ENCODE measurements at regions not wholly inside any gene's neighbourhood (a gene's known extent, or its start where the extent isn't known, plus 50 kb on each side); places are given as distances from the start of the nearest gene placed in this dataset.
"Not testable (repeated sequence)": the region's sequence is repeated elsewhere in the genome, so short reads cannot be mapped to it uniquely, and the experiment has no call there.

- Histone ChIP-seq H3K9me3 (no peaks in the 10 kb centered on the region), H3K27me3 (no peaks in the 10 kb centered on the region), H3K27ac (no peak overlapping the region), H3K36me3 (ENCODE audit: low read depth, missing control alignments) (no peaks in the 10 kb centered on the region), H3K4me3 (no peak overlapping the region), H3K4me1 (no peaks in the 10 kb centered on the region)
- intact Hi-C loops (cut with DNase I; ENCODE audit: low total_unique reads) = no loop called here
- TF ChIP-seq POLR2A (IDR thresholded peaks at IDR 0.05) (no peak), CTCF (IDR thresholded peaks at IDR 0.05) (no peak)
- no peak for DNase-seq
These were observed 92.6 kb upstream of the PNPT1 start for GRCh38 chr2:55786280-55786679.

- H3K27me3 ChIP-seq; H3K36me3 ChIP-seq (ENCODE audit: low read depth, missing control alignments); H3K4me3 ChIP-seq; intact Hi-C loops (cut with DNase I; ENCODE audit: low total_unique reads); DNase-seq; H3K27ac ChIP-seq; H3K9me3 ChIP-seq; H3K4me1 ChIP-seq: not testable (repeated sequence)
- 90 to 91% methylated on average over 5 of the region's 5 CpGs for WGBS, 2 donors
These were observed 90.1 kb upstream of the PNPT1 start for GRCh38 chr2:55783751-55784150.

- TF ChIP-seq POLR2A (IDR thresholded peaks at IDR 0.05) (no peak), CTCF (IDR thresholded peaks at IDR 0.05) (no peak)
- Histone ChIP-seq H3K27ac (no peak overlapping the region), H3K4me1 (no peaks in the 10 kb centered on the region), H3K36me3 (ENCODE audit: low read depth, missing control alignments) (no peaks in the 10 kb centered on the region), H3K27me3 (no peaks in the 10 kb centered on the region), H3K4me3 (no peak overlapping the region), H3K9me3 (no peaks in the 10 kb centered on the region)
- WGBS, 2 donors = 86 to 93% methylated on average over 4 of the region's 4 CpGs
- intact Hi-C loops (cut with DNase I; ENCODE audit: low total_unique reads) = no loop called here
- no peak for DNase-seq
These were observed 89.0 kb upstream of the PNPT1 start for GRCh38 chr2:55782528-55783173.

DNA sequence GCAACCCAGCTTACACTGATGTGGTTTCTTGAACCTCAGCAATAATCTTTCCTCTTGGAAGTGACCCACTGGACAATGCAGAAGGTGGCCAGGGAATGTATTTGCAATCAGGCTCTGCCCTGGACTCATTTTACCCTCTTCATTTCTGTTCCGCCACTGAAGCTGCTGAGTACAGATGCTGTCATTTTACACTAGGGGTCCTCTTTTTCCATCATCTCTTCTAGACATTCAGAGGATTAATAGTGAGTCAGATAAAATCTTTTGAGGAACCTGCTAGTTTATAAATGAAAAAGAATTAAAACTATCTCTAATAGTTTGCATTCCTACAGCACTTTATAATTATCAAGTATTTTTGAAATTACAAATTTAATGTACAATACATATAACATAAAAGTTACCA, 87.9 kb upstream of the PNPT1 start:
- H3K4me3 ChIP-seq = no peak overlapping the region
- H3K4me1 ChIP-seq = no peaks in the 10 kb centered on the region
- no peak overlapping the region for H3K27ac ChIP-seq
- no peak for DNase-seq
- no peaks in the 10 kb centered on the region for H3K9me3 ChIP-seq
- intact Hi-C loops (cut with DNase I; ENCODE audit: low total_unique reads) = no loop called here
- TF ChIP-seq CTCF (IDR thresholded peaks at IDR 0.05) (no peak), POLR2A (IDR thresholded peaks at IDR 0.05) (no peak)
- H3K36me3 ChIP-seq (ENCODE audit: low read depth, missing control alignments) = no peaks in the 10 kb centered on the region
- no peaks in the 10 kb centered on the region for H3K27me3 ChIP-seq
- 87 to 93% methylated on average over 1 of the region's 1 CpG for WGBS, 2 donors

- Histone ChIP-seq H3K27ac (no peak overlapping the region), H3K9me3 (no peaks in the 10 kb centered on the region), H3K4me3 (no peak overlapping the region), H3K4me1 (no peaks in the 10 kb centered on the region), H3K36me3 (ENCODE audit: low read depth, missing control alignments) (no peaks in the 10 kb centered on the region), H3K27me3 (no peaks in the 10 kb centered on the region)
- intact Hi-C loops (cut with DNase I; ENCODE audit: low total_unique reads) = no loop called here
- 86 to 88% methylated on average over 1 of the region's 1 CpG for WGBS, 2 donors
- no peak for TF ChIP-seq CTCF (IDR thresholded peaks at IDR 0.05)
- no peak for TF ChIP-seq POLR2A (IDR thresholded peaks at IDR 0.05)
- no peak for DNase-seq
These were observed 87.1 kb upstream of the PNPT1 start for GRCh38 chr2:55780697-55781096.

Measured in testis (tissue), 2 donors.